ENCODE measurements at regions not wholly inside any gene's neighbourhood (a gene's known extent, or its start where the extent isn't known, plus 50 kb on each side); places are given as distances from the start of the nearest gene placed in this dataset.

GRCh38 chr5:58369513-58370190 is 90.2 kb downstream of the PLK2 start:
- no peak for TF ChIP-seq CTCF (IDR thresholded peaks at IDR 0.05; ENCODE audit: unreplicated experiment)
- CTCF ChIA-PET = no interaction called here
- Mint-ChIP-seq H3K36me3 (ENCODE audit: insufficient read depth, unreplicated experiment) (no peaks in the 10 kb centered on the region), H3K4me1 (ENCODE audit: low read depth, unreplicated experiment) (no peaks in the 10 kb centered on the region), H3K9me3 (ENCODE audit: low read depth, unreplicated experiment) (peaks cover 8% of the 10 kb centered on the region), H3K4me3 (ENCODE audit: low read depth, unreplicated experiment) (no peak overlapping the region), H3K27me3 (ENCODE audit: unreplicated experiment) (no peaks in the 10 kb centered on the region), H3K27ac (ENCODE audit: unreplicated experiment) (no peak overlapping the region)
- intact Hi-C loops (cut with micrococcal nuclease; ENCODE audit: unreplicated experiment) = no loop called here
- no TSS peak for BruUV-seq (replicated peaks)
- DNase-seq = no peak

- no peaks in the 10 kb centered on the region for H3K4me1 Mint-ChIP-seq (ENCODE audit: low read depth, unreplicated experiment)
- peaks cover 4% of the 10 kb centered on the region for H3K9me3 Mint-ChIP-seq (ENCODE audit: low read depth, unreplicated experiment)
- CTCF ChIA-PET = no interaction called here
- intact Hi-C loops (cut with micrococcal nuclease; ENCODE audit: unreplicated experiment) = no loop called here
- no peak for TF ChIP-seq CTCF (IDR thresholded peaks at IDR 0.05; ENCODE audit: unreplicated experiment)
- BruUV-seq (replicated peaks) = no TSS peak
- DNase-seq = no peak
- H3K36me3 Mint-ChIP-seq (ENCODE audit: insufficient read depth, unreplicated experiment) = no peaks in the 10 kb centered on the region
- no peak overlapping the region for H3K27ac Mint-ChIP-seq (ENCODE audit: unreplicated experiment)
- H3K27me3 Mint-ChIP-seq (ENCODE audit: unreplicated experiment) = no peaks in the 10 kb centered on the region
- H3K4me3 Mint-ChIP-seq (ENCODE audit: low read depth, unreplicated experiment) = no peak overlapping the region
Observed at GRCh38 chr5:58366461-58366860, 93.4 kb downstream of the PLK2 start.

- no peaks in the 10 kb centered on the region for H3K27me3 Mint-ChIP-seq (ENCODE audit: unreplicated experiment)
- TF ChIP-seq CTCF (IDR thresholded peaks at IDR 0.05; ENCODE audit: unreplicated experiment) = no peak
- BruUV-seq (replicated peaks) = no TSS peak
- H3K36me3 Mint-ChIP-seq (ENCODE audit: insufficient read depth, unreplicated experiment) = no peaks in the 10 kb centered on the region
- no peak overlapping the region for H3K27ac Mint-ChIP-seq (ENCODE audit: unreplicated experiment)
- no peaks in the 10 kb centered on the region for H3K4me1 Mint-ChIP-seq (ENCODE audit: low read depth, unreplicated experiment)
- no peak overlapping the region for H3K4me3 Mint-ChIP-seq (ENCODE audit: low read depth, unreplicated experiment)
- intact Hi-C loops (cut with micrococcal nuclease; ENCODE audit: unreplicated experiment) = no loop called here
- DNase-seq = no peak
- CTCF ChIA-PET = no interaction called here
- peaks cover 4% of the 10 kb centered on the region for H3K9me3 Mint-ChIP-seq (ENCODE audit: low read depth, unreplicated experiment)
Observed at GRCh38 chr5:58365791-58366190, 94.1 kb downstream of the PLK2 start.

GRCh38 chr5:58363461-58364249 is 96.2 kb downstream of the PLK2 start:
- no peak for DNase-seq
- H3K27ac Mint-ChIP-seq (ENCODE audit: unreplicated experiment) = no peak overlapping the region
- peaks cover 4% of the 10 kb centered on the region for H3K9me3 Mint-ChIP-seq (ENCODE audit: low read depth, unreplicated experiment)
- no TSS peak for BruUV-seq (replicated peaks)
- H3K4me1 Mint-ChIP-seq (ENCODE audit: low read depth, unreplicated experiment) = no peaks in the 10 kb centered on the region
- H3K27me3 Mint-ChIP-seq (ENCODE audit: unreplicated experiment) = no peaks in the 10 kb centered on the region
- H3K4me3 Mint-ChIP-seq (ENCODE audit: low read depth, unreplicated experiment) = no peak overlapping the region
- no peak for TF ChIP-seq CTCF (IDR thresholded peaks at IDR 0.05; ENCODE audit: unreplicated experiment)
- H3K36me3 Mint-ChIP-seq (ENCODE audit: insufficient read depth, unreplicated experiment) = no peaks in the 10 kb centered on the region
- CTCF ChIA-PET = no interaction called here
- intact Hi-C loops (cut with micrococcal nuclease; ENCODE audit: unreplicated experiment) = no loop called here
